H9 (cell line): ENCODE measurements at regions not wholly inside any gene's neighbourhood (a gene's known extent, or its start where the extent isn't known, plus 50 kb on each side); places are given as distances from the start of the nearest gene placed in this dataset.

Experiments
- DNase-seq: peaks from one replicate; pipeline ENCODE4 v3.0.0-alpha.2; 2017
- H2AFZ ChIP-seq: one replicate; pipeline ENCODE4 v1.6.1; 2013; ENCODE audit warnings: mild to moderate bottlenecking, low read length, control low read depth, moderate library complexity
- H2AK5ac ChIP-seq: 2 replicates; pipeline ENCODE4 v1.6.1; 2013; ENCODE audit warnings: low read length, control low read depth, mixed read lengths; ENCODE audit not compliant: insufficient read length
- H2BK120ac ChIP-seq: one replicate; pipeline ENCODE4 v1.6.1; 2013; ENCODE audit warnings: low read depth, mild to moderate bottlenecking, low read length, control low read depth, inconsistent platforms; ENCODE audit not compliant: poor library complexity, severe bottlenecking
- H2BK12ac ChIP-seq: 2 replicates; pipeline ENCODE4 v1.6.1; 2013; ENCODE audit warnings: low read length, control low read depth, mixed read lengths, low read depth; ENCODE audit not compliant: insufficient read length
- H2BK15ac ChIP-seq: 2 replicates; pipeline ENCODE4 v1.6.1; 2013; ENCODE audit warnings: low read depth, low read length, control low read depth
- H2BK20ac ChIP-seq: one replicate; pipeline ENCODE4 v1.6.1; 2013; ENCODE audit warnings: low read depth, mild to moderate bottlenecking, low read length, control low read depth, inconsistent platforms; ENCODE audit not compliant: poor library complexity, severe bottlenecking
- H2BK5ac ChIP-seq: 2 replicates; pipeline ENCODE4 v1.6.1; 2013; ENCODE audit warnings: low read length, control low read depth, mixed read lengths; ENCODE audit not compliant: insufficient read length
- H3K14ac ChIP-seq: 2 replicates; pipeline ENCODE4 v1.6.1; 2013; ENCODE audit warnings: low read length, control low read depth; ENCODE audit not compliant: insufficient read depth
- H3K18ac ChIP-seq: 2 replicates; pipeline ENCODE4 v1.6.1; 2013; ENCODE audit warnings: low read depth, mild to moderate bottlenecking, mixed read lengths, low read length, control low read depth; ENCODE audit not compliant: insufficient read length
- H3K23ac ChIP-seq: 2 replicates; pipeline ENCODE4 v1.6.1; 2013; ENCODE audit warnings: low read length, control low read depth, mixed read lengths, low read depth; ENCODE audit not compliant: insufficient read length
- H3K23me2 ChIP-seq: 2 replicates; pipeline ENCODE4 v1.6.1; 2013; ENCODE audit warnings: low read depth, mild to moderate bottlenecking, mixed read lengths, low read length, control low read depth; ENCODE audit not compliant: insufficient read length, poor library complexity, severe bottlenecking
- H3K27ac ChIP-seq: 2 replicates; pipeline ENCODE4 v1.5.1; 2013; ENCODE audit warnings: low read length, control low read depth, mixed read lengths, low read depth; ENCODE audit not compliant: insufficient read length
- H3K27me3 ChIP-seq: 2 replicates; pipeline ENCODE4 v1.6.1; 2013; ENCODE audit warnings: low read length, control low read depth, inconsistent platforms; ENCODE audit not compliant: insufficient read depth
- H3K4ac ChIP-seq: 2 replicates; pipeline ENCODE4 v1.6.1; 2013; ENCODE audit warnings: low read depth, mild to moderate bottlenecking, control low read depth, inconsistent platforms, low read length, moderate library complexity
- H3K4me1 ChIP-seq: 2 replicates; pipeline ENCODE4 v1.6.1; 2013; ENCODE audit warnings: low read length, control low read depth, inconsistent platforms; ENCODE audit not compliant: insufficient read depth
- H3K4me2 ChIP-seq: 2 replicates; pipeline ENCODE4 v1.6.1; 2013; ENCODE audit warnings: low read length, control low read depth, mixed read lengths; ENCODE audit not compliant: insufficient read length, insufficient read depth
- H3K56ac ChIP-seq: 2 replicates; pipeline ENCODE4 v1.6.1; 2013; ENCODE audit warnings: low read depth, mild to moderate bottlenecking, mixed read lengths, low read length, control low read depth; ENCODE audit not compliant: insufficient read length
- H3K79me1 ChIP-seq: 2 replicates; pipeline ENCODE4 v1.6.1; 2013; ENCODE audit warnings: low read depth, mild to moderate bottlenecking, moderate library complexity, low read length, control low read depth, inconsistent platforms; ENCODE audit not compliant: insufficient read depth, poor library complexity, severe bottlenecking
- H3K79me2 ChIP-seq: 2 replicates; pipeline ENCODE4 v1.6.1; 2013; ENCODE audit warnings: low read length, control low read depth, inconsistent platforms; ENCODE audit not compliant: insufficient read depth
- H3K9ac ChIP-seq: 2 replicates; pipeline ENCODE4 v1.6.1; 2013; ENCODE audit warnings: low read length, control low read depth, mixed read lengths; ENCODE audit not compliant: insufficient read length; ENCODE audit errors: extremely low read depth
- H3K9me3 ChIP-seq: one replicate; pipeline ENCODE4 v1.6.1; 2013; ENCODE audit warnings: low read depth, low read length, inconsistent platforms; ENCODE audit not compliant: control insufficient read depth
- H3T11ph ChIP-seq: one replicate; pipeline ENCODE4 v1.6.1; 2013; ENCODE audit warnings: mild to moderate bottlenecking, low read length, control low read depth, inconsistent platforms
- H4K20me1 ChIP-seq: one replicate; pipeline ENCODE4 v1.6.1; 2013; ENCODE audit not compliant: control insufficient read depth, insufficient read length, insufficient read depth
- H4K5ac ChIP-seq: 2 replicates; pipeline ENCODE4 v1.6.1; 2013; ENCODE audit warnings: low read depth, mild to moderate bottlenecking, mixed read lengths, low read length, control low read depth; ENCODE audit not compliant: insufficient read length
- H4K8ac ChIP-seq: replicated peaks from 2 replicates; pipeline ENCODE4 v1.6.1; 2013; ENCODE audit warnings: low read length, control low read depth, mixed read lengths, low read depth; ENCODE audit not compliant: insufficient read length
- H4K91ac ChIP-seq: 2 replicates; pipeline ENCODE4 v1.6.1; 2013; ENCODE audit warnings: low read depth, mild to moderate bottlenecking, moderate library complexity, mixed read lengths, low read length, control low read depth; ENCODE audit not compliant: insufficient read length
- H3K27ac Mint-ChIP-seq, 3 experiments: 2 replicates in 2 of 3; 3 replicates in 1 of 3; pipeline ENCODE4 v1.8.0; 2020 to 2021; ENCODE audit warnings: mixed read lengths in 3 of 3, mild to moderate bottlenecking in 1 of 3, moderate library complexity in 1 of 3
- H3K27me3 Mint-ChIP-seq: 2 replicates; pipeline ENCODE4 v1.8.0; 2021; ENCODE audit warnings: low read depth, mild to moderate bottlenecking, moderate library complexity, mixed read lengths
- H3K36me3 Mint-ChIP-seq, 3 experiments: 2 replicates in 2 of 3; 3 replicates in 1 of 3; pipeline ENCODE4 v1.8.0; 2020 to 2021; ENCODE audit warnings: low read depth in 3 of 3, mixed read lengths in 3 of 3; ENCODE audit not compliant: insufficient read depth in 1 of 3
- H3K4me1 Mint-ChIP-seq, 2 experiments: 2 replicates each; pipeline ENCODE4 v1.8.0; 2020; ENCODE audit warnings: mixed read lengths in 2 of 2
- H3K4me3 Mint-ChIP-seq, 2 experiments: 2 replicates in 1 of 2; 3 replicates in 1 of 2; pipeline ENCODE4 v1.8.0; 2020 to 2021; ENCODE audit warnings: mild to moderate bottlenecking in 2 of 2, mixed read lengths in 2 of 2, moderate library complexity in 1 of 2
- H3K9me3 Mint-ChIP-seq, 2 experiments: 2 replicates in 1 of 2; 3 replicates in 1 of 2; pipeline ENCODE4 v1.8.0; 2020; ENCODE audit warnings: mild to moderate bottlenecking in 2 of 2, mixed read lengths in 2 of 2, moderate library complexity in 1 of 2
- WGBS: extraction: QIAGEN DNeasy Blood & Tissue Kit; methylation state at CpG from one replicate; pipeline ENCODE4 v1.1.7; 2013; ENCODE audit warnings: missing lambda C conversion rate, low lambda C conversion rate, mixed read lengths; ENCODE audit not compliant: insufficient read length; ENCODE audit errors: extremely low coverage; 5-methylcytosine and 5-hydroxymethylcytosine counted together
- TF ChIP-seq, protein P1 (sequence below): fragments of 200-600 bp; sonication (generic); conservative IDR thresholded peaks from 3 replicates; pipeline ENCODE4 v1.8.0; 2021; ENCODE audit warnings: antibody characterized with exemption, mild to moderate bottlenecking

DNA sequence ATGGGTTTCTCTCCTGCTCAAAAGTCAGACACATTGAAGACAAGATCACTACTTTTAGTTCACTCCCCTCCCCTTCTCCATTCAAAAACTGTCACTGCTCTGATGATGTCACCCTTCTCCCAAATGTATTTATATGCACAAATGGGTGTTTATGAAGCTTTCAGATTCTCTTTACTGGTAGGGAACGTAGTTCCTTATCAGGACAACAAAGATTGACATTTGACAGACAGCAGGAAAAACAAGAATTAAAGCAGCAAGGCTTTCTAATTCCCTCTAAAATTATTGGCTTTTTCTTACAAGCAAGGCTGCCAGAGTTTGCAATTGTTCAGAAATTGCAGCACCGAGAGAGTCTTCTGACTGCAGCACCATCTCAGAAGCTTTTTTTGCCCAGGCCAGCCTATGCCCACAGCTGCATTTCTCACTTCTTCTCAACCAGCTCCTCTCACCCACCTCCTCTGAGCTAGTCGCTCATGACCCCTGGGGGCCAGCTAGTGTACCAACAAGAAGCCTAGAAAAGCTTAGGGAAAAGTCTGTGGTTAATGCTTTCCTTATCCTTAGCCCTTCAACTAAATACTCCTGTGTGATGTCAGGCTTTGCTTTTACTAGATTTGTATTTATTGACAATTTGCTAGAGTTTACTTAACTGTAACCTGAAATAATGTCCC is 265.1 kb downstream of the HTR7 start:
- Histone ChIP-seq H4K20me1 (no peaks in the 10 kb centered on the region), H4K91ac (no peak overlapping the region), H2BK20ac (no peak overlapping the region), H3K14ac (no peak overlapping the region), H3K23ac (no peak overlapping the region), H3K4me2 (no peak overlapping the region), H3K27ac (no peak overlapping the region), H3K79me1 (no peaks in the 10 kb centered on the region), H3T11ph (no peak overlapping the region), H3K9me3 (no peaks in the 10 kb centered on the region), H3K9ac (no peak overlapping the region), H3K23me2 (no peaks in the 10 kb centered on the region), H2BK5ac (no peak overlapping the region), H3K79me2 (no peaks in the 10 kb centered on the region), H4K5ac (no peak overlapping the region), H2AFZ (no peak overlapping the region), H3K27me3 (no peaks in the 10 kb centered on the region), H3K56ac (no peak overlapping the region), H4K8ac (no peak overlapping the region), H2AK5ac (no peak overlapping the region), H3K4ac (no peak overlapping the region), H2BK120ac (no peak overlapping the region), H3K4me1 (no peaks in the 10 kb centered on the region), H2BK15ac (no peak overlapping the region), H2BK12ac (no peak overlapping the region), H3K18ac (no peak overlapping the region)
- H3K36me3 Mint-ChIP-seq, result no peaks in the 10 kb centered on the region
- no peaks in the 10 kb centered on the region for H3K27me3 Mint-ChIP-seq
- no CpG with 5 or more reads among the region's 3 CpGs for WGBS
- peak; percentile 73 for DNase-seq
- H3K4me1 Mint-ChIP-seq, result peaks cover 17 to 20% of the 10 kb centered on the region in 2 experiments
- no peak overlapping the region for H3K27ac Mint-ChIP-seq
- H3K9me3 Mint-ChIP-seq, result peaks cover 0 to 3% of the 10 kb centered on the region in 2 experiments; a peak in 1 of 5 replicates
- no peak overlapping the region for H3K4me3 Mint-ChIP-seq
- TF ChIP-seq, protein P1, sequence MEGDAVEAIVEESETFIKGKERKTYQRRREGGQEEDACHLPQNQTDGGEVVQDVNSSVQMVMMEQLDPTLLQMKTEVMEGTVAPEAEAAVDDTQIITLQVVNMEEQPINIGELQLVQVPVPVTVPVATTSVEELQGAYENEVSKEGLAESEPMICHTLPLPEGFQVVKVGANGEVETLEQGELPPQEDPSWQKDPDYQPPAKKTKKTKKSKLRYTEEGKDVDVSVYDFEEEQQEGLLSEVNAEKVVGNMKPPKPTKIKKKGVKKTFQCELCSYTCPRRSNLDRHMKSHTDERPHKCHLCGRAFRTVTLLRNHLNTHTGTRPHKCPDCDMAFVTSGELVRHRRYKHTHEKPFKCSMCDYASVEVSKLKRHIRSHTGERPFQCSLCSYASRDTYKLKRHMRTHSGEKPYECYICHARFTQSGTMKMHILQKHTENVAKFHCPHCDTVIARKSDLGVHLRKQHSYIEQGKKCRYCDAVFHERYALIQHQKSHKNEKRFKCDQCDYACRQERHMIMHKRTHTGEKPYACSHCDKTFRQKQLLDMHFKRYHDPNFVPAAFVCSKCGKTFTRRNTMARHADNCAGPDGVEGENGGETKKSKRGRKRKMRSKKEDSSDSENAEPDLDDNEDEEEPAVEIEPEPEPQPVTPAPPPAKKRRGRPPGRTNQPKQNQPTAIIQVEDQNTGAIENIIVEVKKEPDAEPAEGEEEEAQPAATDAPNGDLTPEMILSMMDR, result peak; percentile 80
